ENCODE measurements at regions not wholly inside any gene's neighbourhood (a gene's known extent, or its start where the extent isn't known, plus 50 kb on each side); places are given as distances from the start of the nearest gene placed in this dataset.

DNA sequence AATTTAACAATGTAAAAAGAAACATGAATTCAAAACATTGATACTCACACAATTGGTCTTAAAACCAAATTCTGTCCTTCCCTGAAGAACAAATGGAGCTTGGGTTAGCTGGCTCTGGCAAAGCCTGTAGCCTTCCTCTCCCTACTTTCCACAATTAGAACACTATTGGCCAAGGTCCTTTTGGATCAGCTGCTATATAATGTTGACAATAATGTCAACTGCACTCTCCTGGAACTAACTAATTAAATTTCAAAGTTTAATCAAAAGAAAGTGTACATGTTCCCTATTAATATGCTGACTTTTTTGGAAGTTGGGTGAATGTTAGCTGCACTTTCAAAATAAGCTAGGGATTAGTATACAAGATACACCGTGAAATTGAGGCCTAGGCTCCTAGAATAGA lies 440.1 kb upstream of the NFE2L3 start:
- H3K4me2 ChIP-seq: no peak overlapping the region
- H3K27ac ChIP-seq: no peak overlapping the region
- 0 out of 2 replicates have a peak, but pooled peaks cover 5% of the 10 kb centered on the region for H4K20me1 ChIP-seq (ENCODE audit: insufficient read depth)
- BruUV-seq (replicated peaks): no TSS peak
- no peaks in the 10 kb centered on the region for H3K9me3 ChIP-seq (ENCODE audit: insufficient read depth, low read depth)
- H3K79me2 ChIP-seq (ENCODE audit: low read depth): no peaks in the 10 kb centered on the region
- intact Hi-C loops (cut with micrococcal nuclease; ENCODE audit: unreplicated experiment): no loop called here
- no peak overlapping the region for H3K4me3 ChIP-seq
- no peak overlapping the region for H2AFZ ChIP-seq
- H3F3A ChIP-seq (ENCODE audit: insufficient read depth, low read depth): no peaks in the 10 kb centered on the region
- H3K27me3 ChIP-seq (ENCODE audit: insufficient read depth, low read depth): peaks cover 35% of the 10 kb centered on the region
- POLR2A ChIA-PET (ENCODE audit: unreplicated experiment): no interaction called here
- no peaks in the 10 kb centered on the region for H3K36me3 ChIP-seq (ENCODE audit: low read depth)
- TF ChIP-seq EZH2 (IDR thresholded peaks at IDR 0.05; ENCODE audit: low read depth): no peak
- TF ChIP-seq, protein P1, sequence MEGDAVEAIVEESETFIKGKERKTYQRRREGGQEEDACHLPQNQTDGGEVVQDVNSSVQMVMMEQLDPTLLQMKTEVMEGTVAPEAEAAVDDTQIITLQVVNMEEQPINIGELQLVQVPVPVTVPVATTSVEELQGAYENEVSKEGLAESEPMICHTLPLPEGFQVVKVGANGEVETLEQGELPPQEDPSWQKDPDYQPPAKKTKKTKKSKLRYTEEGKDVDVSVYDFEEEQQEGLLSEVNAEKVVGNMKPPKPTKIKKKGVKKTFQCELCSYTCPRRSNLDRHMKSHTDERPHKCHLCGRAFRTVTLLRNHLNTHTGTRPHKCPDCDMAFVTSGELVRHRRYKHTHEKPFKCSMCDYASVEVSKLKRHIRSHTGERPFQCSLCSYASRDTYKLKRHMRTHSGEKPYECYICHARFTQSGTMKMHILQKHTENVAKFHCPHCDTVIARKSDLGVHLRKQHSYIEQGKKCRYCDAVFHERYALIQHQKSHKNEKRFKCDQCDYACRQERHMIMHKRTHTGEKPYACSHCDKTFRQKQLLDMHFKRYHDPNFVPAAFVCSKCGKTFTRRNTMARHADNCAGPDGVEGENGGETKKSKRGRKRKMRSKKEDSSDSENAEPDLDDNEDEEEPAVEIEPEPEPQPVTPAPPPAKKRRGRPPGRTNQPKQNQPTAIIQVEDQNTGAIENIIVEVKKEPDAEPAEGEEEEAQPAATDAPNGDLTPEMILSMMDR (conservative IDR thresholded peaks at IDR 0.05): no peak
- 0 out of 2 replicates have a peak, but pooled peaks cover 5% of the 10 kb centered on the region for H3K9me2 ChIP-seq (ENCODE audit: insufficient read depth)
- DNase-seq: no peak
- H3K4me1 ChIP-seq (replicated peaks; ENCODE audit: insufficient read depth): no peaks in the 10 kb centered on the region
- CTCF ChIA-PET: no interaction called here

DNA sequence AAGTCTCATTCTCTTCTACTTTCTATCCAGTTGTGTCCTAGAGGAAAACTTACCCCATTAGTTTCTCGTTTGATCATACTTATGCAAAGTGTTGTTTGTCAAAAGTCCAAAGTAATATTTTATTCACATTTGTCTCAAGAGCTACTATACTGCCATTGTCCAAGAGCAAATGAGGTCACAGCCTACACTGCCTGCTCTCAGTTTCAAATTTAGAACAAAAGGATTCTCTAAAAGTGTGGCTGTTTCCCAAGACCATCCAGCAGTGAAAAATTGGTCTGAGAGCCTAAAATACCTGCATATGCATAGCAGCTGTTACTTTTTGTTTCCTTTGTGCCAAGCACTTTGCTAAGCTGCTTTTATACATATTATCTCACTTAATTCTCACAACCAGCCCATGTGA lies 439.5 kb upstream of the NFE2L3 start:
- intact Hi-C loops (cut with micrococcal nuclease; ENCODE audit: unreplicated experiment): no loop called here
- CTCF ChIA-PET: no interaction called here

DNA sequence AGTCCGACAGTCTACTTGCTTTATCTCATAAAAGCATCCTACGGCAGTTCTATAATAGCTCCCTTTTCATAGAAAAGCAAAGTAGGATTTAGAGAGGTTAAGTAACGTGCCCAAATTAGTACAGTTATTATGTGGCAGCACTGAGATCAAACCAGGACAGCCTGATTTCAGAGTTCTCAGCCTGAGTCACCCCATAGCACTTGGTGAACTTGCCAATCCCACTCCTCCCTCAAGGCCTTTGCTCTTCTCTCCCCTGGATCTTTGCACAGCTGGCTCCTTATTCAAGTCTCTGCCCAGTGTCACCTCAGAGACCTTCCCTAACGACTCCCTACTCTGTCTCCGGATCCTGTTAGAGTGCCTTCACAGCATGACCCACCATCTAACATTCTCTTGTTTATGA lies 438.0 kb upstream of the NFE2L3 start:
- Histone ChIP-seq H3K79me2 (ENCODE audit: low read depth) (no peaks in the 10 kb centered on the region), H2AFZ (no peak overlapping the region), H3K9me3 (ENCODE audit: insufficient read depth, low read depth) (no peaks in the 10 kb centered on the region), H3K4me1 (replicated peaks; ENCODE audit: insufficient read depth) (no peaks in the 10 kb centered on the region), H3K9me2 (ENCODE audit: insufficient read depth) (0 out of 2 replicates have a peak, but pooled peaks cover 5% of the 10 kb centered on the region), H3K36me3 (ENCODE audit: low read depth) (no peaks in the 10 kb centered on the region), H3K4me2 (no peak overlapping the region), H3K4me3 (no peak overlapping the region), H4K20me1 (ENCODE audit: insufficient read depth) (0 out of 2 replicates have a peak, but pooled peaks cover 5% of the 10 kb centered on the region), H3F3A (ENCODE audit: insufficient read depth, low read depth) (no peaks in the 10 kb centered on the region), H3K27ac (no peak overlapping the region), H3K27me3 (ENCODE audit: insufficient read depth, low read depth) (peaks cover 35% of the 10 kb centered on the region)
- TF ChIP-seq, protein P1 (conservative IDR thresholded peaks at IDR 0.05): no peak
- TF ChIP-seq EZH2 (IDR thresholded peaks at IDR 0.05; ENCODE audit: low read depth): no peak
- ChIA-PET POLR2A (ENCODE audit: unreplicated experiment) (no interaction called here), CTCF (no interaction called here)
- DNase-seq: no peak
- BruUV-seq (replicated peaks): no TSS peak
- intact Hi-C loops (cut with micrococcal nuclease; ENCODE audit: unreplicated experiment): no loop called here

More for the DNA sequence above, 439.5 kb upstream of the NFE2L3 start:
- Histone ChIP-seq H2AFZ (no peak overlapping the region), H3K9me3 (ENCODE audit: insufficient read depth, low read depth) (no peaks in the 10 kb centered on the region), H3K27ac (no peak overlapping the region), H3K9me2 (ENCODE audit: insufficient read depth) (0 out of 2 replicates have a peak, but pooled peaks cover 5% of the 10 kb centered on the region), H3K27me3 (ENCODE audit: insufficient read depth, low read depth) (peaks cover 35% of the 10 kb centered on the region), H3K36me3 (ENCODE audit: low read depth) (no peaks in the 10 kb centered on the region), H3K4me2 (no peak overlapping the region), H3K79me2 (ENCODE audit: low read depth) (no peaks in the 10 kb centered on the region), H3K4me3 (no peak overlapping the region), H4K20me1 (ENCODE audit: insufficient read depth) (0 out of 2 replicates have a peak, but pooled peaks cover 5% of the 10 kb centered on the region), H3F3A (ENCODE audit: insufficient read depth, low read depth) (no peaks in the 10 kb centered on the region), H3K4me1 (replicated peaks; ENCODE audit: insufficient read depth) (no peaks in the 10 kb centered on the region)
- TF ChIP-seq EZH2 (IDR thresholded peaks at IDR 0.05; ENCODE audit: low read depth): no peak
- TF ChIP-seq, protein P1 (conservative IDR thresholded peaks at IDR 0.05): no peak
- no peak for DNase-seq
- POLR2A ChIA-PET (ENCODE audit: unreplicated experiment): no interaction called here
- BruUV-seq (replicated peaks): no TSS peak
